HG03378 (cell line): ENCODE measurements at regions not wholly inside any gene's neighbourhood (a gene's known extent, or its start where the extent isn't known, plus 50 kb on each side); places are given as distances from the start of the nearest gene placed in this dataset.

Experiments
- ATAC-seq: cut with Tn5 transposase; IDR thresholded peaks from one replicate; pipeline ENCODE4 v1.9.1; 2021; ENCODE audit warnings: mild to moderate bottlenecking, moderate library complexity; ENCODE audit not compliant: unreplicated experiment

DNA sequence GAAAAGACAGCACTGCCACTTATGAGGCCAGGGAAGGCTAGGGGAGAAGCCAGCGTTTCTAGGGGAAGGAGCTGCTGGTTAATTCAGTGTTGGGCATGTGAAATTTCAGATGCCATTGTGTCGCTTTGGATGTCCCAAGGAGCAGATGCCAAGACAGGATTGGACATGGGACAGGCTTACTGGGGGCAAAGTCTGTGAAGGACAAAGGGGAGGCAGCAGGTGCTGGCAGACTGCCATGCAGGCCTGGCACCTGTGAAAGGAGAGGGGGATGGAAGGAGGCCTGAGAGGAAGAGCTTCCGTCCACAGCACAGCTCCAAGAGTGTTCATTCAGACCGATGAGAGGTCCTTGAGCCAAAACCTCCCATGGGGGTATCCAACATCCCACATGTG, 255.5 kb upstream of the RPL38 start:
- ATAC-seq: no peak

DNA sequence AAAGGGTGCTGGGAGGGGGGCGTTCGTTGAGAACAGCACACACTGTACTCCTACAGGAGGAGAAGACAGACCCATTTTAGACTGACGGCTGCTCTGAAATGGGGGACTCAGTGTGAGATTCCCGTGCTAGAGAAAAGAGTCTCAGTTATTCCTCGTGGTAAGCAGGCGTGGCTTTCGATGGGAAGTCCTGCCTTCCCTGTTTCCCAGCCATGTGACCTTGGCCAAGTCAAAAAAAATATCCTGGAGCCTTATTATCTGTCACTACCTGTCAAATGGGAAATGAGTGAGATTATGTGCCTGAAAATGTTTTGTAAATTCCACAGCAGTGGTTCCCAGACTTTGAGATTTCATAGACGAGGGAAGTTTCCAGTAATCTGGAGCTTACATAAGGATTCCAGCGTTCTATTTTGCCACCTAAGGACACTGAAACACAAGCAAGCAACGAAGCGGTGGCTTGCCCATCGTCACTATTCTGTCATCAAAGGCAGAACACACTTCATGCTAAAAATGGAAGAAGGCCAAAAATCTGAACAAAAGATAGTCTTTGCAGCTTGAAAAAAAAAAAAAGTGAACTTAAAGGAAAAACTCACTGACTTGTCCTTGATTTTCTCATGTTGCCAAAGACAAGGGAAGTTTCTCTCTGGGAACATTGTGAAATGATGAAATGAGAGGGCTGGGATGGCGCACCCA, 253.4 kb upstream of the RPL38 start:
- no peak for ATAC-seq

DNA sequence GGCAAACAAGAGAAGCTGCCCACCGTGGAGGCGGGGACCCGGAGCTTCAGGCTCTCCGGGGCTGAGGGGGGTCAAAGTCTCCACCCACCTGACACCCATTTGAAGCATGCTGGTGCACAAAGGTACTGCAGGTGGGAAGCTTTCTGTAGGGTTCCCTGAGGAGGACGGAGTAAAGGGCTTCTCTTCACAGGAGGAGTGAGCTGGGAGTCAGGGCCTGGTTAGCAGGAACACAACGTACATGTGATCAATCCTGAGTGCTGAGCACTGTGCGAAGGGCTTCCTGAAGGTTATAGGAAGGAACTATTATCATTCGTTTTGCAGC, 252.9 kb upstream of the RPL38 start:
- no peak for ATAC-seq

DNA sequence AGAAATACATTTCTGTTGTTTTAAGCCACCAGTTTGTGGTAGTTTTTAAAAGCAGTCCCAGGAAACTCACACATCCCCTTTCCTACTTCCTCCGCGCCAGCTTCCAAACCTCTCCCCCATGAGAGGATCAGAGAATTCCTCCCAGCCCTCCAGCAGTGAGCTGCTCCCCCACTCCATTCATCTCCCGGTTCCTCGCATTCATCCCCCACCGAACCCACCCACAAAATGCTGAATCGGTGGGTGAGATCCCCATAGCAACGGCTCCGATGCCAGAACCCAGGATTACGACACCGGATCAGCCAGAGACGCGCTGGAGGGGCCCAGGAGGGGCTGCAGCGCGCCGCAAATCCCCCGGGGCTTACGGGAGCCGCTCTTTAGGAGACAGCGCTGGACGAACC, 251.4 kb upstream of the RPL38 start:
- no peak for ATAC-seq

DNA sequence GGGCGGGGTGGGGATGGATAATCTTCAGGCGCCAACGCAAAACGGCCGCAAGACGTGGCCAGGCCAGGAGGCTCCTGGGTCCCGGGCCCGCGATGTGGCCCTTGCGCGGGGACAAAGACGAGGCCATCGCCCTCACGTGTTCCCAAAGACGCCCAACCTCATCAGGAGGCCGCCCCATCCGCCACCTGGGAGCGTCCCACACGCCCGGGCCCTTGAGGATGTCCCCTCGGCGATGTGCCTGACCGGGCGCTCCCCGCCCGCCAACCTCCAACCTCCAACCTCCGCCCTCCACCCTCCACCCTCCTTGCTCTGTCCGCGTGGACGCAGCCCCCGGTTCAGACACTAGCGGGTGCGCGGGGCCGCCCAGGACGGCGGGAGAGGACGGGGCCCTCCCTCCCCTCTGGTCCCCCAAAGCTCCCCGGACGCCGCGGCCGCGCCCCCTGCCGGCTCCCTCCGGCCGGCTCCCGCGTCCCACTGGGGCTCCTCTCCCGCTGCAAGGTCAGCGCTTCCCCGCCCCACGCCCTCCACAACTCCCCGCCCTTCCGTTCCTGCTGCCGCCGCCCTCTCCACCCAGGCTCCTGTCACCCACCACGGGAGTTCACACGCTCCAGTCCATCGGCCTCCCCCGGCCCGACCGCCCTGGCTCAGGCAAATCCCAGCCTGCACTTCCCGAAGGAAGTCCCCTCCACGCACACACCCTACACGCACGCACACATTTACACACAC, 250.8 kb upstream of the RPL38 start:
- no peak for ATAC-seq

DNA sequence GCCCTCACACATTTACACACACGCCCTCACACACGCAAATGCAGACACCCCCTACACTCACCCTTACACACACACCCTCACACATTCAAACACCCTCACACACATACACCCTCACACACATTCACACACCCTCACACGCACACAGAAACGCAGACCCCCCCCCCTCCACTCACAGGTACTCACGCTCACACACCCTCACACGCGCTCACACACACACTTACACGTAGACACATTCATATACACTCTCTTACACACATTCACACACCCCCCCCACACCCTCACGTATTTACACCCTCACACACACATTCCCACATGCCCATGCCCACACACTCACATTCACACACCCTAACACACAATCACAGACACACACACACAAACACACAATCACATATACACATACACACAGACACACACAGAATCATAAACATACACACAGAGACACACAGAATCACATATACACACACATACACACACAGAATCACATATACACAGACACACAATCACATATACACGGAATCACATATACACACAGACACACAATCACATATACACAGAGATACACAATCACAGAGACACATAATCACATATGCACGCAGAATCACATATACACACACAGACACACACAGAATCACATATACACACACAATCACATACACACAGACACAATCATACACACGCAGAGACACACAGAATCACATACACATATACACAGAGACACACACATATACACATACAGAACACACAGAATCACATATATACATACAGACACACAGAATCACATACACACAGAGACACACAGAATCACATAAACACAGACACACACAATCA, 250.1 kb upstream of the RPL38 start:
- no peak for ATAC-seq

DNA sequence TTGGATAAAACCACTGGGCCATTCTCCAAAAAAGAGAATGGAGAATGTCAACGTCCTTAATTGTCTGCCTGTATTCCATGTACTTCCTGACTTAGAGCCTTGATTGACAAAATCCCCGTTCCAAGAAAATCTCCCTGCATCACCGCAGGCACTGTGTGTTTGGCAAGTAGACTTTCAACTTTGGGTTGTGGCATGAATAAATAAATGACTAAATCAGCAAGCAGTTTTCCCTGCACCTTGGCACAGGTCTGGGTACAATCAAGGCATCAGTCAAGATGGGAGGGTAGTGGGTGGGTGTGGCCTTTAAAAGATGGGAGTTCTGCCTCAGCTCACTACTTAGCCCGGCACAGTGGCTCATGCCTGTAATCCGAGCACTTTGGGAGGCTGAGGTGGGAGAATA, 248.5 kb upstream of the RPL38 start:
- no peak for ATAC-seq

DNA sequence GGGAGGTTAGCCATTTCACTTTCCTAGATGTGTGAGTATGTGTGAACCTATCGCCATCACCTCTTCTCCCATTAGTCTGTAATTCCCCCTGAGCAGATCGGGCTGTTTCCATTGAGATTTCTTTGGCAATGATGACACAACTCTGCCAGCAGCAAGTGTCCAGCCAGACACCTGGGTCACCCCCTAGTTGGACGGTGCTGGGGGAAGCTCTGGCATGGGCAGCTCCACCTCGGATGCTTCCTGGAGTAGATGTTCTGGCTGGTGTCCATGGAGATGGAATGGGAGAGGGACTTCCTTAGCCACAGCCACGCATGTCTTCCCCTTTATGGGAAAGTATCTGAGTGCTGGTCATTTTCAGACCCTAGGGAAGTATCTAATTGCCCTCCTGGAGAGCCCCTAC, 247.9 kb upstream of the RPL38 start:
- no peak for ATAC-seq

DNA sequence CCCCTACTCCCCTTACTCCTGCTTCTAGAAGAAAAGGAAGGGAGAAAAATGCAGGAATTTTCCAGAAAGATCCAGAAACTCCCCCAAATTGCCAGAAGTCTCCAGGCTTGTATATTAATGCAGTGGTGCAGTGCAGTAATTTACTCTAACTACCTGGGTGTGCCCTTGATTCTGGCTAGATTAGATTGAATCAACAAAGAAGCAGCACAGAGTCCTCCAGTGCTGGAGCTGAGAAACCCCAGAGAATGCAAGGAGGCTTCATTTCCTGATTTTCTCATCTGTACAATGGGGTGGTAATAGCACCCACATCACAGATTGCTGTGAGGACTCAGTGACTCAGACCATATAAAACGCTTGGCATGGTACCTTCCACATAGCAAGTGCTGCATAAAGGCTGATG, 247.3 kb upstream of the RPL38 start:
- no peak for ATAC-seq

DNA sequence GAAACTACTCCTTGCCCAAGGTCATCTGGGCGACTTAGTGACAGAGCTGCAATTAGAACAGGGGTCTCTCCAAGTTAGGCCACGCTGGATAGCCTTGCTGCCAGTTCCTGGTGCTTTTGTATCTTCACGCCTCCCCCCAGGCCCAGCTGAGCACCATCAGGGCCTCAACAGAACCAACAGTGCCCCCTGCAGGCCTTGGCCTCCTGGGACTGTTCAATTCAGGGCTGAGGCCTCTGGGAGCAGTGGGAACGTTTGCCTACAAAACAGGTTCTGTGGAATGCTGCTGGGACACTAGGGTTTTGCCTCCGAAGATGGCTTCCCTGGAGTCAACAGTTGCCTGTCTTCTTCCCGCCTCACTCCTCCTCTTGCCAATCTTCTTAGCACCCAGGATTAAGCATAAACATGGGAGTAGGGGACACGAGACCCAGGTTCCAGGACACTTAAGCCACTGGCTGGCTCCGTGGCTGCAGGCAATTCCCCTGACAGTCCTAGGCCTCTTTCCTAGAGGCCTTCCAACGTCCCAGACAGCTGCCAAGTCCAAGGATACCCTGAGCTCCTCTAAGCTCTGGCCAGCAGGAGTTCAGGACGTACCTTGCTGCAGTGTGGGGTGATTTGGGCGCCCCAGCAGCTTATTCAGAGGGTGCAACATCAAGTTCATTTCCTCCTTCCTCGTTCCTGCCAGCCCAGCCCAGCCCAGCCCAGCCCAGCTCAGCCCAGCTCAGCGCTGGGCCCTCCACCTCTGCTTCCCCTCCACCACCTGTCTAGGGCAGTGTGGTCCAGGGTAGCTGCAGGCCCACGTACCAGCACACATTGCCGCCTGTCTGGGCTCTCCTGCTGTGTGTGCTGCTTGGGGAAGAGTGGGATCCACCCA, 246.6 kb upstream of the RPL38 start:
- no peak for ATAC-seq

DNA sequence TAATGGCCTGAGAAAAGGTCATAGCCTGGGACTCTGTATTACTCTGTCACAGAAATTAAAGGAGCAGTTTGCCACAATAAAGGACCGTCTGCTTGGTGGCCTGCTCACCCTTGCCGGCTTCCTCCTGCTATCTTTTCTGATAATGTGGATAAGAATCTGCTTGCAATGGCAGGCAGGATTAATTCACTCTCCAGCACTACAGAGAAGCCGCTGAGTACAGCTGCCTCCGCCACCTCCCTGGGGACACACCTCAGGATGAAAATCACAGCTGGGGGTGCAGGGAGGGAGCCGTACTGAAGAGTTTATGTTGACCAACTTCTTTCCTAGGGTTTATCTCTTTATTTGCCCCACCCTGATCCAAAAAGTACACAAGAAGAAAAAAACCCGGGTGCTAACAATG, 245.9 kb upstream of the RPL38 start:
- no peak for ATAC-seq

DNA sequence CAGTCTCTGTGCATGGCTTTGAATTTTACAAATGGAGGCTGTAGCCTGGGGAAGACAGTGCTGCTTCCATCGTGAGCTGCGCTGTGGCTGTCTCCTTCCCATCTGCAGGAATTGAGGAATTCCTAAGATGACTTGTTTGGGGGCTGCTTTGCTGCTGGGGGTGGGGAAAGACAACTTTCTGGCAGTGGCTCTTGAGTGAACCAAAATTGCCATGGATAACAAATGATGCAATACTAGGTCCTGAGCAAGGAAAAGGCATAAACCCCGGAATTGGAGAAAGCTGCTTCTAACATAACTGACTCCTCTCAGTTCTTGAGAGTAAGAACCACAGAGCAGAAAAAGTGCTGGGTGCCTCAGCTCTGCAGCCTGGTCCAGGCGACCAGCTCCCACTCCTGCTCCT, 245.0 kb upstream of the RPL38 start:
- ATAC-seq: no peak

DNA sequence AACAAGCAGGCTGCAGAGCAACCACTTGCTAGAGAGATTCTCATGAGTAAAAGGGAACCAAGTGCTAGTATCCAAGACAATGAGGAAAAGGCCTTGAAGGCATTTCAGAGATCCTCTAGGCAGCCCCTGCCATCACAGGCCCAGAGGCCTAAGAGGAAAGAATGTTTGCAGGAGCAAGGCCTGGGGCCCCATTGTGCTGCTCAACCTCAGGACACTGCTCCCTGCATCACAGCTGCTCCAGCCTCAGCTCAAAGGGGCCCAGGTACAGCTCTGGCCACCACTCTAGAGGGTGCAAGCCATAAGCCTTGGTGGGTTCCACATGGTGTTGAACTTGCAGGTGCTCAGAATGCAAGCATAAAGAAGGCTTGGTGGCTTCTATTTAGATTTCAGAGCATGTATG, 243.0 kb upstream of the RPL38 start:
- ATAC-seq: no peak

DNA sequence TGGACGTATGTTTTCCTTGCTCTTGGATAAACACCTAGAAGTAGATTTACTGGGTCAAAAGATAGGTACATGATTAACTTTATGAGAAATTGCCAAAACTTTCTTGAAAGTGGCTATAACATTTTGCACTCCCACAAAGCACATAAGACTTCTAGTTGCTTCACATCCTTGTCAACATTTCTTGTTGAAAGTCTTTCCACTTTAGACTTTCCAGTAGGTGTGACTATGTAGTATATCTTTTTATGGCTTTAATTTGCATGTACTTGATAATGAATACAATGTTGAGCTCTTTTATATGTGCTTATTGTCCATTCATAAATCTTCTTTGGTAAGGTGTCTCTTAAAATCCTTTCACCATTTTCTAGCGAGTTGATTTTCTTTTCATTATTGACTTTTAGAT, 241.2 kb upstream of the RPL38 start:
- no peak for ATAC-seq

DNA sequence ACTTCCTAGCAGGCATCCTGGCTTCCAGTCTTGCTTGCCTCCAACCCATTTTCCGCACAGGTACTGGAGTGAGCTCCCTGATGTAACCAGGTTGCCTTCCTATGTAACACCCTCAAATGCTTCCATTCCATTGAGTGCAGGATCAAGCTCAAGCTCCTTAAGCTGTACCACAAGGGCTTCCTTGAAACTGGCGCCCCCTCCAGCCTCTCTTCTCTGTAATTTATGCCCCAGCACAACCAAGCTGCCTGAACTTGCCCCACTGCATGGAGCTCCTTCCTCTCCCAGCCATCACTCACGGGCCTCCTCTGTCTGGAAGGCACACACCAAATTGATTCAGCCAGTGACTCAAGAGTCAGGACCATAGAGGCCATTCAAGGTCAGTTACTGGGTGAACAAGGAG, 234.8 kb upstream of the RPL38 start:
- ATAC-seq: no peak

DNA sequence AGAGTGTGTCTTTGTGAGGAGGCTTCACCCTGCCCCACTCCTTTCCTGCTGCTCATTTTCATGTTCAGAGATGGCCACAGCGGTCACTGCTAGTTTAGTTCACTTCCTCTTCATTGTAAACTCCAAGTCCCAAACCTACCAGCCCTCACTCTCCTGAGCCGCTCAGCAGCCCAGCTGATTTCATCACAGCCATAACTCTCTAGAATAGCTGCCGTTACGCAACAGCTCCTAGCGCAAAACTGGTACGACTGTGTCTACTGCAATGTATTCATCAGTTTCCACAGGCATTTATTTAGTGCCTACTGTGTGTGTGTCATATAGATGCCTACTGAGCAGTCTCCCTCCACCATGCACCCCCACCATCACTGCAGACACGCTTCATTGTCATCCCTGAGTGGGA, 233.5 kb upstream of the RPL38 start:
- no peak for ATAC-seq

DNA sequence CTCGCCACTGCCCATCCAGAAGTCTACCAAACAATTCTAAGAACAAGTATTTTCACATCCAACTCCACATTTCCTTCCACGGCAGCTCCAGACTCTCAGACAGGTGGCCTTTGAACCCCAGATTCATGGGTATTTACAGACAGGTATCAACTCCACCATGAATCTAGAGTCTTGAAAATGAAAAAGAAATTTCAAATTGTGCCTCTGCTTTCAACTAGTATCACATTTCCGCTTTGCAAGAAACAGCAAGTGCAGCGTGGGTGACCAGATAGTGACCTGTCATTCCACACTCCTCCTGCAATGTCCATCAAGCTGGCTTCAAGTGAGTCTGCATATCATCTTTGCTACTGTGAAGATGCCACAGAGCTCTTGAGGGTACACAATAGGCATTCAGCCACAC, 232.4 kb upstream of the RPL38 start:
- ATAC-seq: no peak

DNA sequence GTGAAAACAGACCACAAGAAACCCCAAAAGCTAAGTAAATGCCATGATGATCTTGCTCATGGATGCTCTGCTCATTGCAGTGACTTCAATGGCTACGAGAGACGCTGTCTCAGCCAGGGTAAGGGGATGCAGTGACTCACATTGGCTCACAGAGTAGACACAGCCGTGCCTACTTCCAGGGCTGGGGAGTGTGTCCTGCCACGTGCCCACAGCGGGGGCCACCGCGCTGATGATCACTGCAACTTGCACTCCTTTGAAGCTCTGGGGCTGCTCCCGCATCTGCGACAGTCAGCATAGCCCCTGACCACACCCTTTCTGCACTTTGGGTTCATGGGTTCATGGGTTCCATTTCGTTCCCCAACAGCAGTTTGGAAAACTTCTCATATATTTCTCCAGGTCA, 231.4 kb upstream of the RPL38 start:
- ATAC-seq: no peak

DNA sequence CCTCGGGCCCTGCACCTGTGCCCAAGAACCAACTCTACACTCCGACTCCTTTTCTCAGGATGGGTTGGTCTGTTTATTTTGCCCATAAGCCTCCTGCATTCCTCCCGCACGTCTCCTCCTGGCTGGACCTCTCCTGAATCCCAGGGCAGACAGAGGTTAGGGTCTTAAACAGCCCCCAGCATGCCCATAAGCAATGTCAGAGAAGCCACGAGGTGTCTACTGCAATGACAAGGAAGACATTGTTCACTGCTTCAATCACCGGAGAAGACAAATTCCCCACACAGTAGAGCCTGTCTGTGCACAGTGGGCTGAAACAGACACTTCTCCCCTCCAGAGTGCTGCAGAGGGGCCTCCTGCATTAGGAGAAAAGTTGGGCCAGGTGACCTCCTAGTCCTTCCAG, 230.6 kb upstream of the RPL38 start:
- no peak for ATAC-seq

DNA sequence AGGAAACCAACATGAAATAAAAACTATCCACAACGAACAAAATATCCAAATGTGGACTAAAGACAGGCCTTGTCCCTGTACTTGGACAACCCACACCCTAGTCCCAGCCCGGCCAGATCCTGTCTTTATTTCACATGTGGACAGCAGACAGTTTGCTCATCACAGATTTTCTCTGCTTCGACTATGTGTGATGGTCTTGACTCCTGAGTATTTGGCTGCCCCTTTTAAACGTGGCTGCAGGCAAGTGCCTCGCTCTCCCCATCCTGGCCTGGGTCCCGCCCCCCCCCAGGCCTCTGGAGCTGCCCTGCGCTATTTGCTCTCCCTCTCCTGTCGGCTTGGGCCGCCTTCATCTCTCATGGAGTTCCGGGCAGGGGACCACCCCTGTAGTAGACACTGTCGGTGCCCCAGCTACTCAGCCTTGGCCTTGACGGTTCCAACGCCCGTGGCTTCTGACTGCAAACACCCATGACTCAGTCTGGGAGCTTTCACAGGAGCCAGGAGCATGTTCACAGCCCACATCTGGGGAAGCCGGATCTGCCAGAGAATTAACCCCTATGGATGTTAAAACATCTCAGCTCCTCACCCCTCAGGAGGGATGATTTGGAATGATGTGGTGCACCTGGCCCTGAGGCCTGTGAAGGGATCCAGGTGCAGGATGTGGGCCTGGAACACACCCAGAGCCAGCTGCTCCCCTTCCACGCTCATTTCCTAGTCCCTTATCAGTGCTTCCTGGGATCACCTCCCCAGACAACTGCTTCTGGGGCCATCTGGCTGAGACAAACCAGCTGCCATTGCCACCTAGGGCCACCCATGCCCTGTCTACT, 229.7 kb upstream of the RPL38 start:
- no peak for ATAC-seq
